Adrenal gland (tissue), 9 donors: ENCODE measurements at regions not wholly inside any gene's neighbourhood (a gene's known extent, or its start where the extent isn't known, plus 50 kb on each side); places are given as distances from the start of the nearest gene placed in this dataset.

Source experiments
- DNase-seq, 7 donors: peaks; one replicate each; pipeline ENCODE4 v3.0.0-alpha.2; 2019 to 2020
- H3K27ac ChIP-seq, 5 donors: fragments of 200-600 bp; sonication (generic) in 4 of 5; 1 replicate in 3 of 5; 2 replicates in 2 of 5; pipeline versions ENCODE4 v1.5.1 to v1.8.0; 2016 to 2020; ENCODE audit warnings: mild to moderate bottlenecking in 1 of 5
- H3K27me3 ChIP-seq: fragments of 200-600 bp; 2 replicates; pipeline ENCODE4 v1.8.0; 2021
- H3K36me3 ChIP-seq, 2 donors: fragments of 200-600 bp; replicated peaks in 1 of 2; 1 replicate in 1 of 2; 2 replicates in 1 of 2; pipeline versions ENCODE4 v1.5.1 to v1.8.0; 2018 to 2022
- H3K4me1 ChIP-seq, 2 donors: fragments of 200-600 bp; replicated peaks in 1 of 2; 1 replicate in 1 of 2; 2 replicates in 1 of 2; pipeline versions ENCODE4 v1.5.1 to v1.8.0; 2018 to 2021
- H3K4me3 ChIP-seq, 4 donors: fragments of 200-600 bp; sonication (generic) in 3 of 4; one replicate each; pipeline ENCODE4 v1.5.1; 2016 to 2018
- H3K9me3 ChIP-seq, 3 donors: fragments of 200-600 bp; sonication (generic) in 1 of 3; replicated peaks in 1 of 3; 1 replicate in 2 of 3; 2 replicates in 1 of 3; pipeline versions ENCODE4 v1.5.1 to v1.8.0; 2016 to 2021
- POLR2A ChIP-seq, 2 donors: fragments of 450-650 bp; IDR thresholded peaks; one replicate each; pipeline ENCODE4 v1.6.1; 2017; ENCODE audit warnings: antibody characterized with exemption in 2 of 2, mild to moderate bottlenecking in 2 of 2, moderate library complexity in 1 of 2
- WGBS, 4 donors: extraction: QIAGEN DNeasy Blood & Tissue Kit in 2 of 4; methylation state at CpG; one replicate each; pipeline versions ENCODE4 v1.1.5 to v1.1.7; 2013 to 2017; 5-methylcytosine and 5-hydroxymethylcytosine counted together
- intact Hi-C, 2 donors: fragments of 100-400 bp; cut with DNase I; formaldehyde crosslinking; loops; one replicate each; pipeline versions ENCODE4 v1.14.1 to v1.15.0; 2022 to 2023
- TF ChIP-seq, protein P1 (sequence below), 6 experiments: fragments of 450-650 bp in 4 of 6; fragments of 200-600 bp in 2 of 6; sonication (generic) in 1 of 6; IDR thresholded peaks; 1 replicate in 5 of 6; 2 replicates in 1 of 6; pipeline versions ENCODE4 v1.5.1 to v1.8.0; 2016 to 2021; ENCODE audit warnings: antibody characterized with exemption in 6 of 6, mild to moderate bottlenecking in 2 of 6, moderate library complexity in 1 of 6
- donor health status: healthy with polysubstance abuse.
- donor health status: Bipolar disorder and iron deficiency.
- donor health status: DM: yes; HTN: yes; CAD: no.
- donor health status: DM: no; HTN: no; CAD: no.
- donor health status: DM: no; HTN: no; CAD: no.

DNA sequence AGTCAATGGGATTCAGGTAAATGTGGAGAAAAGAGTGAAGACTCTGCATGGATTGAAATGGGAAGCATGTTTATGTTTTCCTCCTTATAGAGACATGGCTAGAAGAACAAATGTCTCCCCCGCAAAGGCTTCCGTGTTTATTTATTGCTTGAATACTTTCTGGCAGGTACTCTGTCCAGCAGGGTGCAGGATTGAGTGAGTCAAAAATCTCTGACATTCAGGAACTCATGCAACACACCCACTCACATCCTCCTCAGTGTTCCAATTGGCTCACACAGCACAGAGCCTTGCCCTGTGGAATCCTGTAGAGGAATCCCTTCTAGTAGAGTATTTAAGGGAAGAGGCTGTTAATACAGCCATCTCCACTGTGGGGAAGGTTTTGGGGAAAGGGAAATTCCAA, 290.3 kb upstream of the VWC2 start:
- intact Hi-C loops: no loop called here
- TF ChIP-seq, protein P1, sequence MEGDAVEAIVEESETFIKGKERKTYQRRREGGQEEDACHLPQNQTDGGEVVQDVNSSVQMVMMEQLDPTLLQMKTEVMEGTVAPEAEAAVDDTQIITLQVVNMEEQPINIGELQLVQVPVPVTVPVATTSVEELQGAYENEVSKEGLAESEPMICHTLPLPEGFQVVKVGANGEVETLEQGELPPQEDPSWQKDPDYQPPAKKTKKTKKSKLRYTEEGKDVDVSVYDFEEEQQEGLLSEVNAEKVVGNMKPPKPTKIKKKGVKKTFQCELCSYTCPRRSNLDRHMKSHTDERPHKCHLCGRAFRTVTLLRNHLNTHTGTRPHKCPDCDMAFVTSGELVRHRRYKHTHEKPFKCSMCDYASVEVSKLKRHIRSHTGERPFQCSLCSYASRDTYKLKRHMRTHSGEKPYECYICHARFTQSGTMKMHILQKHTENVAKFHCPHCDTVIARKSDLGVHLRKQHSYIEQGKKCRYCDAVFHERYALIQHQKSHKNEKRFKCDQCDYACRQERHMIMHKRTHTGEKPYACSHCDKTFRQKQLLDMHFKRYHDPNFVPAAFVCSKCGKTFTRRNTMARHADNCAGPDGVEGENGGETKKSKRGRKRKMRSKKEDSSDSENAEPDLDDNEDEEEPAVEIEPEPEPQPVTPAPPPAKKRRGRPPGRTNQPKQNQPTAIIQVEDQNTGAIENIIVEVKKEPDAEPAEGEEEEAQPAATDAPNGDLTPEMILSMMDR (IDR thresholded peaks at IDR 0.05): no peak
- no peak for TF ChIP-seq POLR2A (IDR thresholded peaks at IDR 0.05)
- 39 to 63% (median 50%) methylated on average over 2 of the region's 2 CpGs for WGBS, 4 donors
- no peaks in the 10 kb centered on the region for H3K4me1 ChIP-seq
- H3K36me3 ChIP-seq: no peaks in the 10 kb centered on the region
- no peak overlapping the region for H3K4me3 ChIP-seq
- no peaks in the 10 kb centered on the region for H3K9me3 ChIP-seq
- no peaks in the 10 kb centered on the region for H3K27me3 ChIP-seq
- H3K27ac ChIP-seq: no peak overlapping the region
- DNase-seq: no peak

DNA sequence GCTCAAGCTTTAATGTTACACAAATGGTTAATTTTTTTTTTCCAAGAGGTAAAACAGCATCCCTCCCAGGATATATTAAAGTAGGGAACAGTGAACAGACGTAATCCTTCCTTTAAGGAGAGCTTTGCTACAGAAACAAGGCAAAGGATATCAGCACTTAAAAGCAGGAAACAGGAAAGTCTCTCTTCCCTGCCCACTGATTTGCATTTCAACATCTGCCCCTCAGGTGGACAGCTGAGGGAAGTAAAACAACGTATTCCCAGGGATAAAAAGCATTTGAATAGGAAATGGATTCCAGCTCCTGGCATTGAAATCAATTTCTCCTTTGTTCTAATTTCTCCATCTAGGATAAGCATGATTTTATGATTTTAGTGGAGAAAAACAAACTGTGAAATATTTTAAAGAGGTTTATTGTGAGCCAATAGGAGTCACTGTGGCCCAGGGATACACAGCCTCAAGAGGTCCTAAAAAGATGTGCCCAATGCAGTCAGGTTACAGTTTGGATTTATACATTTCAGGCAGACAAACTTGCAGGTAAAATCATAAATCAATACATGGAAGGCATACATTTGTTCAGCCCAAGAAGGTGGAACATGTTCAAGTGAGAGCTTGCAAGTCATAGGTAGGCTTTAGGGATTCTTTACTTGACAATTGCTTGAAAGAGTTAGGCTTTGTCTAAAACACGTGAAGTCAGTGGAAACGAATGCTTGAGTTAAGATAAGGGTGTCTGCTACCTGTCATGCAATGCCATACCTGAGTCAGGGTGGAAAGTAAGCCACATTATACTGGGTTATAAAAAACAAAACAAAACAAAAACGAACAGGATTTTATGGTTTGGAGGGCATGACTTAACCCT, 286.2 kb upstream of the VWC2 start:
- no peak overlapping the region for H3K4me3 ChIP-seq
- intact Hi-C loops: no loop called here
- no peaks in the 10 kb centered on the region for H3K27me3 ChIP-seq
- TF ChIP-seq, protein P1 (IDR thresholded peaks at IDR 0.05): no peak
- TF ChIP-seq POLR2A (IDR thresholded peaks at IDR 0.05): no peak
- DNase-seq: no peak
- WGBS, 4 donors: 23 to 38% (median 29%) methylated on average over 5 of the region's 5 CpGs
- H3K27ac ChIP-seq: no peak overlapping the region
- H3K4me1 ChIP-seq: no peaks in the 10 kb centered on the region
- H3K9me3 ChIP-seq: peaks cover 0 to 5% (median 0%) of the 10 kb centered on the region in 3 donors
- H3K36me3 ChIP-seq: no peaks in the 10 kb centered on the region

DNA sequence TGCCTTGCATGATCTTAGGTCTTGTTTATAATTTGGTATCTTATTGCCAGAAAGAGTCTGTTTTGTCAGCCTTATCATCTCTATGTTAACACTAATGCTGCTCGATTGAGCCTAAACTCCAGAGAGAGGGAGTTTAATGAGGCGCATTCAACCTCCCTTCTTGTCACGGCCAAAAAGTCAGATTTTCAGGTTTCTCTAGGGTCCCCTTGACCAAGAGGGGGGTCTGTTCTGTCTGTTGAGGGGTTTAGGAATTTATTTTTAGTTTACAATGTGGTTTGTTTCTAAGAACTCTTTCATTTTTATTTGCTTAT, 285.7 kb upstream of the VWC2 start:
- H3K27ac ChIP-seq: no peak overlapping the region
- H3K4me3 ChIP-seq: no peak overlapping the region
- DNase-seq: no peak
- TF ChIP-seq, protein P1 (IDR thresholded peaks at IDR 0.05): no peak
- TF ChIP-seq POLR2A (IDR thresholded peaks at IDR 0.05): no peak
- intact Hi-C loops: no loop called here
- H3K27me3 ChIP-seq: no peaks in the 10 kb centered on the region
- H3K9me3 ChIP-seq: peaks cover 0 to 5% (median 0%) of the 10 kb centered on the region in 3 donors
- H3K36me3 ChIP-seq: no peaks in the 10 kb centered on the region
- no peaks in the 10 kb centered on the region for H3K4me1 ChIP-seq
- 64 to 82% (median 74%) methylated on average over 3 of the region's 3 CpGs for WGBS, 4 donors

DNA sequence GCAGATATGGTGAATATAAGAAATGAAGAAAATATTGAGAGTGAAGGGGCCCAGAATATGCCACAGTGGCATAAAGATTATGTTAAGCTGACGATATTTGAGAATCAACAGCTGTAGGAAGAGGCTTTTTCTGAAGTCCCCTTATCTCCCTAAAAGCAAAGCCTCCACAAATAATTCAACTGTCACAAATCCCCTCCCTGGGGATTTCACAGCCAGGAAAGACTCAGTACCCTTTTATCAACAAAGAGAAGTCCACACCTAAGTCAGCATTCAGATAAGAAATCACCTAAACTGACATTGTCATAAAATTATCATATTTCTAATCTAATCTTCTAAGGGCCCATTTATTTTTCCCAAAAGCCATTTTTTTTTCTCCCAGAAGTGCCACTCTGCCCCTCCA, 284.9 kb upstream of the VWC2 start:
- intact Hi-C loops: no loop called here
- Histone ChIP-seq H3K27ac (no peak overlapping the region), H3K36me3 (no peaks in the 10 kb centered on the region), H3K4me3 (no peak overlapping the region), H3K9me3 (peaks cover 0 to 5% (median 0%) of the 10 kb centered on the region in 3 donors), H3K27me3 (no peaks in the 10 kb centered on the region), H3K4me1 (no peaks in the 10 kb centered on the region)
- TF ChIP-seq, protein P1 (IDR thresholded peaks at IDR 0.05): no peak
- no peak for TF ChIP-seq POLR2A (IDR thresholded peaks at IDR 0.05)
- DNase-seq: no peak
- 39 to 50% (median 45%) methylated on average over 1 of the region's 1 CpG for WGBS, 4 donors
